GM18511 (cell line): ENCODE measurements at regions not wholly inside any gene's neighbourhood (a gene's known extent, or its start where the extent isn't known, plus 50 kb on each side); places are given as distances from the start of the nearest gene placed in this dataset.
"Not testable (repeated sequence)": the region's sequence is repeated elsewhere in the genome, so short reads cannot be mapped to it uniquely, and the experiment has no call there.

Experiments
- ATAC-seq: cut with Tn5 transposase; IDR thresholded peaks from one replicate; pipeline ENCODE4 v1.9.1; 2021; ENCODE audit warnings: mild to moderate bottlenecking, moderate library complexity; ENCODE audit not compliant: unreplicated experiment

- ATAC-seq, result no peak
These were observed 210.1 kb upstream of the NRIP1 start for GRCh38 chr21:15274701-15275485.

DNA sequence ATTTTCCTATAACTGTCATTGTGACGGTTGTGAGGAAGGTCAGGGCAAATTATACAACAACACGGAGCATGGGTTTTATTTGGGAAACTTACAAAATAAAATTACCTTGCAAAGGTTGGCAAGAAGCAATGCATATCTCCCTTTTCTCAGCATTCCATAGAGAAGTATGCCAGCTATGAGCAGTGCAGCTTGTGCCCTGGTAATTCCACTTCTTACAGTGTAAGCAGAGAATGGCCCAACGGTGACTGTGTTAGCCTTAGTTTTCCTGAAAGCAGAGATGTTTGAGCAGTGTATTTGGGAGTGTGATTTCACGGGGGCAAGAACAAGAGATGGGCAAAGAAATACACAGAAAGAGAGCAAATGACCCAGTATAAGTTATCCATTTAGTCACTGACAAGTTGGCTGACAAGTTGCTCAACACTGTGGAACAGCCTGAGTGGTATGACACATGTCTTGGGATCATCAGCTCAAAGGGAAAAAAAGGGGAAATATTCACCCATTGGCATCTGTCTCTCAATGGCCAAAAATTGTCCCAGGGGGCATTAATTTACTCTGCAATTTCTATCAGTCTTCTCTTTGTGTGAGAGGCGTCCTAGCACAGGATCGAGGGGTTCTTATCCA is 210.9 kb upstream of the NRIP1 start:
- no peak for ATAC-seq

- ATAC-seq, result no peak
These were observed 211.4 kb upstream of the NRIP1 start for GRCh38 chr21:15276243-15276642.

- ATAC-seq, result no peak
These were observed 212.7 kb upstream of the NRIP1 start for GRCh38 chr21:15277466-15277865.

- no peak for ATAC-seq
These were observed 213.5 kb upstream of the NRIP1 start for GRCh38 chr21:15278279-15278678.

DNA sequence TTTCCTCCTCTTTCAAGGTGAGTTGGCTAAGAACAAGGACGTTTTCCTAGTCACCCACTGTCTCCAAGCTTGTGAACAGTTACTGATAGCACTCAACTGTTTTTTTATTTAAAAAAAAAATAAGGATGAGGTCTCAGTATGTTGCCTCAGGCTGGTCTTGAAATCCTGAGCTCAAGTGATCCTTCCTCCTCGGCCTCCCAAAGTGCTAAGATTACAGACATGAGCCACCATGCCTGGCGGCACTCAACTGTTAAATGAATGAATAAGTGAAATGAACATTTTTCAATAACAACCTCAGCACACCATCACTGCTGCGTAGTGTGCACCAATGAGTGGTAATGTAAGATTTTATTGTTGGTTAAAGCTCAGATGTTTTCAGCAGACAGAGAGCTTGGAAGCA is 214.1 kb upstream of the NRIP1 start:
- ATAC-seq, result no peak

GRCh38 chr21:15279482-15279881 is 214.7 kb upstream of the NRIP1 start:
- ATAC-seq, result no peak

DNA sequence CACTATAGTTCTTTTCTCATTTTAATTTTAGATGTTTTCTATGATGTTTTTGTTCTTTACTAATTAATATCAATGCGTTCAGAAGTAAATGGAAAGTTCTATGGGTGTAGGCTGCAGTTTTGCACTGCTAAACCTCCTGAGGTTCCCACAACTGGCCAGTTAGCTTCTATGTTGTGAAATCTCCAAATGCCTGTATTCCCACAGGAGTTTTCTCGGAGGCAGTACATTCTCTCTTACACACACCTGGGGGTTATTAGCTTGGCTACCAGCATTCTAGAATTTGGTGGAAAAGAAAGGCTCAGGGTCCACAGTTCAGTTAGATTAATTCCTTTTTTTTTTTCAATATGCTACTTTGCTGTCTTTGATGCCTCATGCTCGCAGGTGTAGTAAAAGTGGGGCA is 216.9 kb upstream of the NRIP1 start:
- ATAC-seq, result no peak

- ATAC-seq, result no peak
These were observed 217.9 kb upstream of the NRIP1 start for GRCh38 chr21:15282665-15283064.

DNA sequence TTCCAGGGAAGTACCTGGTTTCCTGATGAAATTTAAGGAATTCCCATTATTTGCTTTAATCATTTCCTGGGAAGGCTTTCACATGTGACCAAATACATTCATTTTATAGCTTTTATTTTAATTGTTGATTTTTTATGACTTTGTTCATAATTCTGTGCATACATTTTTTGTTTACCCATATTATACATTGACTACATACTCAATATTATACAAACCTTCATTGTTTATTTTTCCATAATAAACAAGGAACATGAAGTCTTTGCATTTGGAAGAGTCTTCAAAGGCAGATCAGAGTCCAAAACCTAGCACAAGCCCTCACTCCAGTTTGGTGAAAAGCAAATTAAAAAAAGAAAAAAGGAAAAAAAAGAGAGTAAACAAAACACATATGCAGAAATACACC is 218.3 kb upstream of the NRIP1 start:
- no peak for ATAC-seq

- no peak for ATAC-seq
These were observed 219.0 kb upstream of the NRIP1 start for GRCh38 chr21:15283789-15284188.

DNA sequence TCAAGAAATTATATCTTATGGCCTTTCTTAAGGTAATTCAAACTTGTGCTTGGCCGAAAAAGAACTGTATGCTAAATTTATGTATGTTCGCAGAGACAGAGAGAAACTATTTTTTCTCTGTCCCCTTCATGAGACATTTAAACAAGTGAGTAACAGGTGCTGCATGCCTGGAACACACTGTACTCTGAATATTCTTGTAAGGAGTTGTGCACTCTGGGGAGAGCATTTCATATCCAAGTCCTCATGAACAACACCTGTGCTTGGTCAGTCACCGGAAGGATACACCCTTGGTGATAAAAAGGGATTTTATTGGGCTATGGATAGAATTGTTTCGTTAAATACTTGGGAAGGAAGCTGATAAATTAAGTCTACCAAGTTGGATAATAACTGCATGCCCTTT is 220.8 kb upstream of the NRIP1 start:
- ATAC-seq, result no peak

DNA sequence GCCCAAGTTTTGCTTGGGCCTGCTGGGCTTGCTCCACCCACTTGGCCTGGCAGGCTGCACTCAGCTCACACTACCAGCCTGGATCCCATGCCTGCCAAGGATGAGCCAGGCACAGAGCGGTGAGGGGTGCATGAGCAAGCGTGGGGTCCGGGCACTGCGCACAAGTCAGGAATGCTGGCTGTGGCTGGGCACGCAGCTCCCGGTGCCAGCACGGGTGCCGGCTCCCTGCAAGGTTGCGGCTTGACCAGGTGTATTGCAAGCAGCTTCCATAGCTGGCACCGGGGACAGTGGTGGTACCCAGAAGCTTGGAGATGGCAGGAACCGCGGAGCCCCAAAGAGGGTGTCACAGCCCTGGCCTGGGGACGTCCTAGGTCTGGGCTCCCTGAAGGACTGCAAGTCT is 224.4 kb upstream of the NRIP1 start:
- no peak for ATAC-seq

GRCh38 chr21:15289896-15290841 is 225.4 kb upstream of the NRIP1 start:
- no peak for ATAC-seq

DNA sequence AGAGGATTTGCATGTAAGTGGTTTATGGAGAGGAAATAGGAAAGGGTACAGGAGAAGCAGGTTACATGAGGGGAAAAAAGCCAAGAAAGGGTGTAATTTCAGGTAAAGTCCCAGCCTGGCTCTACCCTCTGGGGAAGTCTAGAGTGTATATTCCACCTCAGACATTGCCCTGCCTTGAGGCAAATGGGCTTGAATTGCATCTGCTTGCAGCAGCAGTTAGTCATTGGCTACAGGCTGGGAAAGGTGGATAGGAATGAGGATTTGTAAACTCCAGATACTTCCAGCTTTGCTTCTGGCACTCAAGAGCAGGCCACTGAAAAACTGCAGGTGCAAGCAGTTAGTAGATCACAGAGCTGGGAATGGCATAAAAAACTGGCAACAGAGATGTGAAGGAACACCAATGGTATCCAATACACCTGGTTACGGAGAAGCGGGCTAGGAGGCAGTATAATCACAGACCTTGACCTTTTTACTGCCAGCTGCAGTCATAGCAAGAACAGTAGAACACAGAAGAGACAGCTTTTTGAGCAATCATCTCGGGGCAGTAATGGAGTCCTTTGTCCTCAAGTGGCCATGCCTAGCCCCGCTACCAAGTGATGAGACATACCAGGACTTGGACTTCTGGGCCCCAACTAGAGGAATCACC is 226.9 kb upstream of the NRIP1 start:
- no peak for ATAC-seq

GRCh38 chr21:15293240-15293639 is 228.4 kb upstream of the NRIP1 start:
- ATAC-seq, result no peak

- no peak for ATAC-seq
These were observed 231.1 kb upstream of the NRIP1 start for GRCh38 chr21:15295875-15296274.

DNA sequence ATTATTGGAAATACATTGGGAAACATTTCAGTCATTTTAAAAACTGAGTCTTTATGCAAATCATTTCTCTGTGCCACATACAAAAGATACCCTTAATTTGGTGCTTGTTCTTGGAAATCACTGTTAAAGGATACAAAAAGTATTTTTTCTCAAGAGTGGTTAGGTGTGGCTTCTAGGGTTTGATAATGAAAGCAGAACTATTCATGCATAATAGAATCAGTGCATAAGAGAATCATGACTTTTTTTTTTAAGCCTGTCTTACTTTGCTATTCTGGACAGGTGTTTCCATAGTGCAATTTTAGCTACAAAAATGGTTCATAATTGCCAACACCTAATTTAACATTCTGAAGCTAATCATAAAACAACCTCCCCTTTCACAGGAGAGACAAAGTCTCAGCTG is 233.0 kb upstream of the NRIP1 start:
- no peak for ATAC-seq

- ATAC-seq, result no peak
These were observed 233.5 kb upstream of the NRIP1 start for GRCh38 chr21:15298306-15298705.

DNA sequence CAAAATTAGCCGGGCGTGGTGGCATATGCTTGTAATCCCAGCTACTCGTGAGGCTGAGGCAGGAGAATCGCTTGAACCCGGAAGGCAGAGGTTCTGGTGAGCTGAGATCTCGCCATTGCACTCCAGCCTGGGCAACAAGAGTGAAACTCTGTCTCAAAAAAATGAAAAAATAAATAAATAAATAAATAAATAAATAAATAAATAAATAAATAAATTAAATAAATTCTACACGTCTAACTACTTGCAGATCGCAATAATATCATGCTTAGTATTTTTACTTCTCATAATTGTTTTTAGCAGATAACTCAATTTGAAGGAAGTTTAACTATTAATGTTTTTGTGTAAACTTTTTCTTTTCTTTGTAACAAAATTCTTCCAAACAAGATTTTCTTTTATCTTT is 234.0 kb upstream of the NRIP1 start:
- ATAC-seq, result not testable (repeated sequence)

DNA sequence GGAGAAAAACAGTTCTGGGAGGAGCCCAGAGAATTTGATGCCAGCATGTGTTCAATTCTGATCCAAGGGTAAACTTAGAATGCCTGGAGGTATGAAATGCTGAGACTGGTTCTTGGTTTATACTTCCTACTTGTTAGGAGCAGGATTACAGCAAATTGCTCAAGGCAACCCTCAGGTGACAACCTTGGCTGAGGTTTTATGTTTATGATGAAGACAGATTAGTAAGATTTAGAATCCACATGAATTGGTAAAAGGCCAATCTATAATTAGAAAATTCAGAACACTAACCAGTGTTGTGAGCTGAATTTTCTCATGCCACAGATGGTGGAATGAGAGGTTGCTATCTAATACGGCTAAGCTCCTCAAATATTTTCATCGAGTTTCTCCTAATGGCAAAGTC is 235.3 kb upstream of the NRIP1 start:
- ATAC-seq, result no peak
